BE2C (cell line): ENCODE measurements at regions not wholly inside any gene's neighbourhood (a gene's known extent, or its start where the extent isn't known, plus 50 kb on each side); places are given as distances from the start of the nearest gene placed in this dataset.
A peak's percentile ranks its signal among the peaks of the same experiment; 100 is the strongest.

Experiments used
- DNase-seq: peaks from one replicate; pipeline ENCODE4 v3.0.0-alpha.2; 2020
- H3K27me3 ChIP-seq: fragments of 250-450 bp; sonication (Bioruptor Pico); 2 replicates; pipeline ENCODE4 v1.5.1; 2020; ENCODE audit warnings: mild to moderate bottlenecking
- H3K36me3 ChIP-seq: fragments of 250-450 bp; sonication (Bioruptor Pico); 2 replicates; pipeline ENCODE4 v1.5.1; 2020; ENCODE audit warnings: mild to moderate bottlenecking
- H3K4me1 ChIP-seq: fragments of 250-450 bp; sonication (Bioruptor Pico); 2 replicates; pipeline ENCODE4 v1.5.1; 2020
- H3K4me3 ChIP-seq: 2 replicates; pipeline ENCODE4 v1.5.1; 2011; ENCODE audit warnings: low read depth, low read length
- H3K9me3 ChIP-seq: fragments of 250-450 bp; sonication (Bioruptor Pico); 2 replicates; pipeline ENCODE4 v1.5.1; 2020
- TF ChIP-seq, protein P1 (sequence below): IDR thresholded peaks from 2 replicates; pipeline ENCODE4 v1.5.1; 2012; ENCODE audit warnings: mild to moderate bottlenecking, low read depth, low read length

DNA sequence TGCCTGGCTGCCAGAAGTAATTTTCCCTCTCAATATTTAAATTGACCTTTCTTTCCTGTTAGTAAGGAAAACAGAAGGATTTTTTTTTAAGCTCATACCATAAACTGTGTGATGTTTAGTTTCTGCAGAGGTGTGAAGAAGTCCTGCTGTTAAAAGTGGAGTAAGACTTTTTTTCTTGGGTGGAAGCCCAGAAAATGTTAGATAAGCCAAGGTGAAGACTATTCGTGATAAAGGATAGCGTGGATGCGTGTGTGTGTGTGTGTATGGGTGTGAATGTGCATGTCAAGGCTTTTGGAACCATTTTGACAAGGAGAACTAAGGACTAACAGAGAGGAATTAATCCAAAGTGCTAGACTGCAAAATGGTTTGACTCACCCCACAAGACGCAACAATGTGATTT lies 152.9 kb upstream of the SEL1L start:
- Histone ChIP-seq H3K9me3 (no peaks in the 10 kb centered on the region), H3K27me3 (0 out of 2 replicates have a peak, but pooled peaks cover under 1% of the 10 kb centered on the region), H3K4me1 (no peaks in the 10 kb centered on the region), H3K36me3 (no peaks in the 10 kb centered on the region), H3K4me3 (no peak overlapping the region)
- TF ChIP-seq, protein P1, sequence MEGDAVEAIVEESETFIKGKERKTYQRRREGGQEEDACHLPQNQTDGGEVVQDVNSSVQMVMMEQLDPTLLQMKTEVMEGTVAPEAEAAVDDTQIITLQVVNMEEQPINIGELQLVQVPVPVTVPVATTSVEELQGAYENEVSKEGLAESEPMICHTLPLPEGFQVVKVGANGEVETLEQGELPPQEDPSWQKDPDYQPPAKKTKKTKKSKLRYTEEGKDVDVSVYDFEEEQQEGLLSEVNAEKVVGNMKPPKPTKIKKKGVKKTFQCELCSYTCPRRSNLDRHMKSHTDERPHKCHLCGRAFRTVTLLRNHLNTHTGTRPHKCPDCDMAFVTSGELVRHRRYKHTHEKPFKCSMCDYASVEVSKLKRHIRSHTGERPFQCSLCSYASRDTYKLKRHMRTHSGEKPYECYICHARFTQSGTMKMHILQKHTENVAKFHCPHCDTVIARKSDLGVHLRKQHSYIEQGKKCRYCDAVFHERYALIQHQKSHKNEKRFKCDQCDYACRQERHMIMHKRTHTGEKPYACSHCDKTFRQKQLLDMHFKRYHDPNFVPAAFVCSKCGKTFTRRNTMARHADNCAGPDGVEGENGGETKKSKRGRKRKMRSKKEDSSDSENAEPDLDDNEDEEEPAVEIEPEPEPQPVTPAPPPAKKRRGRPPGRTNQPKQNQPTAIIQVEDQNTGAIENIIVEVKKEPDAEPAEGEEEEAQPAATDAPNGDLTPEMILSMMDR: no peak
- DNase-seq: no peak

DNA sequence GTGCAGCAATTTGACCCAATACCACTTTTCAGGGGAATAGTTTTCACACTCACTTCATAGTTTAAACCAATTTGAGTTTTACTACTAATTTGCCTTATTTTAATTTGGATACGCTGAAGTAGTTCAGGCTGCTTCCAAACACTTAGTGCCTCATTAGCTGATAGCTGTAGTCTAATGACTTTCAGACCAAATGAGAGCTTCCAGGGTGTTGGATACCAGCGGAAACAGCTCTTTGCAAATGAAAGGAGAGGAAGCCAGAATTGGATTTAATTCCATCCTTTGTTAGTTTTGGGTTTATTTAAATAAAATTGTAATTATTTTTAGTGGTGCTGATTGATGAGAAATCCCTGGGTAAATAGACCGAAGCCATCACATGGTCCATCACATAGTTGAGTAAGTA lies 158.3 kb upstream of the SEL1L start:
- TF ChIP-seq, protein P1: no peak
- Histone ChIP-seq H3K36me3 (no peaks in the 10 kb centered on the region), H3K9me3 (no peaks in the 10 kb centered on the region), H3K4me1 (no peaks in the 10 kb centered on the region), H3K27me3 (no peaks in the 10 kb centered on the region; the same call in 1 of the 2 replicates), H3K4me3 (no peak overlapping the region)
- no peak for DNase-seq

DNA sequence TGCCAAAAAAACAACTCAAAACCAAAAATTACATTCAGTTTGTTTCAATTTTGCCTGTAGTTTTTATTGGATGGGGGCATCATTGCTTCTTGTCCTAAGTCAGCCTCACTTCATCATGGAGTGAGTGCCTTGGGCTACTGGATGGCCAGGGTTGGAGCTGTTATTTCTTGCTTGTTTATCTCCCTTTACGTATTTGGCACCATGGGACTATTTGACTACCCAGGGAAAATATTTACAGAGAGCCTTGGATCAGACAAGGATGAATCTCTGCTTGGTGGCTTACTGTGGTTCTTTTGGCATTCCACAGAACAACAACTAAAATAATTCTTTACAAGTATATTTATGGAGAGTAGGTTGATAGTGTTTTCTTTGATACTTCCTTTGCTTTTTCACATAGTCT lies 160.8 kb upstream of the SEL1L start:
- Histone ChIP-seq H3K36me3 (no peaks in the 10 kb centered on the region), H3K4me3 (no peak overlapping the region), H3K9me3 (no peaks in the 10 kb centered on the region), H3K27me3 (no peaks in the 10 kb centered on the region; the same call in 1 of the 2 replicates), H3K4me1 (no peaks in the 10 kb centered on the region)
- TF ChIP-seq, protein P1: no peak
- no peak for DNase-seq

DNA sequence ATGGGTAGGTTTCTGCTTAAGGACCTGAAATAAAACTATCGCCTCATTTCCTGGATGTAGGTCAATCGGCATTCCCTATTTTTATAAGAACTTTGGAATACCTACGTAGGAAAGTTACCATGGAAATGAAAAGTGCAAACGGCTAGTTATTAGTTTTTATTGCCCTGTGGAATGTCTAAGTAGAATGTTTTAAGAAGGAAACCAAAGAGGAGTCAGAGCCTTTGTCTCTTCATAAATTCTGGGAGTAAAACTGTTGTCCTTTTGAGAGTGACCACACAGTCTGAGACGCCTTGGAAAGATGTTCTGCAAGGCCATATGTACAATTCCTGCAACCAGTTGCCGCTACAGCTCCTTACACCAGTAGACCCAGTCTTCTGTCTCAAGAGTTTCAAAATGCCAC lies 176.0 kb upstream of the SEL1L start:
- no peak for DNase-seq
- TF ChIP-seq, protein P1: no peak

DNA sequence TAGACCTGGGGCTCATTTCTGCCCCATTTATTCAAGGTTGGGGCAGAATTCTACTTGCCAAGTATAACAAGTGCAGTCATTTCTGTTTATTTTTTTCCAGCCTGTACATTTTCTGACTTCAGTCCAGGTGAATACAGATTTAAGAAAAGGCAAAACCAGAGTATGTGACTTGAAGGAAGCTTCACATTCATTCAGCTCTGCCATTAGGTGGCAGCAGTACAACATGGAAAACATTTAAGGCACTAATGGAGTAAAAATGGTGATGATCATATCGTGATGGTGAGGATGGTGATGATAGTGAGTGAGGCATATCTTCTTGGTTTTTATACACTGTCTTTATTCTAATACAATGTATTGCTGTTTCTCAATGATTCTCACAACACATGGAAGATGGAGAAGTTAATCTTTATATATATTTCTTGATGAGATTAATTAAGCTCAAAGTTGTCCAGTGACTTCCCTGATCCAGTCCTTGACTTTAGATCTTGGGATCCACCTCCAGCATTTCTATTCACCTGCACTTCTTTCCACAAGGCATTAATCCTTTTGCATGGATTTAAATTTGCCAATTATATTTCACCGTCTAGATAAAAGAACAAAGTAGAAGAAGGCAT lies 176.7 kb upstream of the SEL1L start:
- Histone ChIP-seq H3K4me1 (no peaks in the 10 kb centered on the region), H3K27me3 (no peaks in the 10 kb centered on the region), H3K36me3 (no peaks in the 10 kb centered on the region), H3K4me3 (no peak overlapping the region), H3K9me3 (no peaks in the 10 kb centered on the region; the same call in 1 of the 2 replicates)
- TF ChIP-seq, protein P1: peak; percentile 69
- DNase-seq: peak; percentile 28

More for the DNA sequence above, 176.0 kb upstream of the SEL1L start:
- Histone ChIP-seq H3K4me1 (no peaks in the 10 kb centered on the region), H3K27me3 (no peaks in the 10 kb centered on the region), H3K9me3 (no peaks in the 10 kb centered on the region; the same call in 1 of the 2 replicates), H3K36me3 (no peaks in the 10 kb centered on the region), H3K4me3 (no peak overlapping the region)

DNA sequence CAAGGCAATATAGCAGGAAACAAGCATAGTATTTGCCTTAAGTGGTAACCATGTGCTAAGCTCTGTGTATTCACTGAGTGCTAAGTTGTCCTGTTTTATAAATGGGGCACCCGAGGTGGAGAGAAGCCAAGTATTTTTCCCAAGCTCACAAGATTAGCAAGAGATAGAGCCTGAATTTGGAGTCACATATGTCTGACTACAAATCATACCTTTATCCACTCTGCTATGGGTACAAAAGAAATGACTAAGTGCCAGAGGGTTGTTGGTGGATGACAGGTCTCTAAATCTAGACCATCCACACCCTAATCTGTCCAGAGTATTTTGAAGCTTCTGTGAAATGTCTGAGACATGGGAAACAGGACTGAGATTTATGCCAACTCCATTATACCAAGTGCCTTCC lies 182.1 kb upstream of the SEL1L start:
- TF ChIP-seq, protein P1: no peak
- Histone ChIP-seq H3K36me3 (no peaks in the 10 kb centered on the region), H3K27me3 (no peaks in the 10 kb centered on the region), H3K9me3 (no peaks in the 10 kb centered on the region; the same call in 1 of the 2 replicates), H3K4me3 (no peak overlapping the region), H3K4me1 (no peaks in the 10 kb centered on the region)
- no peak for DNase-seq
